Kidney glomerular epithelial cell (primary cell): ENCODE measurements at regions not wholly inside any gene's neighbourhood (a gene's known extent, or its start where the extent isn't known, plus 50 kb on each side); places are given as distances from the start of the nearest gene placed in this dataset.
"Not testable (repeated sequence)": the region's sequence is repeated elsewhere in the genome, so short reads cannot be mapped to it uniquely, and the experiment has no call there.

Experiments used
- DNase-seq: peaks from one replicate; lab custom pipeline; 2025; lab: John Stamatoyannopoulos, UW

- DNase-seq: no peak
Measured at GRCh38 chr5:166725593-166725992, 1565.9 kb upstream of the WWC1 start.

- DNase-seq: no peak
Measured at GRCh38 chr5:166726406-166726805, 1565.0 kb upstream of the WWC1 start.

- not testable (repeated sequence) for DNase-seq
Measured at GRCh38 chr5:166742951-166743350, 1548.5 kb upstream of the WWC1 start.

GRCh38 chr5:166746506-166746905 lies 1544.9 kb upstream of the WWC1 start:
- no peak for DNase-seq

- no peak for DNase-seq
Measured at GRCh38 chr5:166750376-166750775, 1541.1 kb upstream of the WWC1 start.

- DNase-seq: no peak
Measured at GRCh38 chr5:166758151-166758550, 1533.3 kb upstream of the WWC1 start.

GRCh38 chr5:166767858-166768257 lies 1523.6 kb upstream of the WWC1 start:
- DNase-seq: no peak

GRCh38 chr5:166768536-166768935 lies 1522.9 kb upstream of the WWC1 start:
- DNase-seq: no peak

- DNase-seq: peak; percentile 7
Measured at GRCh38 chr5:166772770-166773169, 1518.7 kb upstream of the WWC1 start.

GRCh38 chr5:166781737-166782136 lies 1509.7 kb upstream of the WWC1 start:
- DNase-seq: no peak

- no peak for DNase-seq
Measured at GRCh38 chr5:166784545-166785078, 1506.8 kb upstream of the WWC1 start.

GRCh38 chr5:166786178-166786577 lies 1505.3 kb upstream of the WWC1 start:
- no peak for DNase-seq

GRCh38 chr5:166786889-166787288 lies 1504.6 kb upstream of the WWC1 start:
- DNase-seq: no peak

- DNase-seq: no peak
Measured at GRCh38 chr5:166788050-166788449, 1503.4 kb upstream of the WWC1 start.

- DNase-seq: no peak
Measured at GRCh38 chr5:166795756-166796155, 1495.7 kb upstream of the WWC1 start.

- DNase-seq: no peak
Measured at GRCh38 chr5:166803058-166803457, 1488.4 kb upstream of the WWC1 start.

GRCh38 chr5:166804223-166804622 lies 1487.2 kb upstream of the WWC1 start:
- not testable (repeated sequence) for DNase-seq

GRCh38 chr5:166804693-166805092 lies 1486.8 kb upstream of the WWC1 start:
- not testable (repeated sequence) for DNase-seq

GRCh38 chr5:166810093-166810658 lies 1481.3 kb upstream of the WWC1 start:
- DNase-seq: not testable (repeated sequence)

- no peak for DNase-seq
Measured at GRCh38 chr5:166810721-166811120, 1480.7 kb upstream of the WWC1 start.

GRCh38 chr5:166823360-166823759 lies 1468.1 kb upstream of the WWC1 start:
- DNase-seq: no peak

- no peak for DNase-seq
Measured at GRCh38 chr5:166834246-166834645, 1457.2 kb upstream of the WWC1 start.

- peak; percentile 1 for DNase-seq
Measured at GRCh38 chr5:166845044-166845443, 1446.4 kb upstream of the WWC1 start.

- no peak for DNase-seq
Measured at GRCh38 chr5:166856791-166857190, 1434.7 kb upstream of the WWC1 start.
